ENCODE measurements at regions not wholly inside any gene's neighbourhood (a gene's known extent, or its start where the extent isn't known, plus 50 kb on each side); places are given as distances from the start of the nearest gene placed in this dataset.
"Not testable (repeated sequence)": the region's sequence is repeated elsewhere in the genome, so short reads cannot be mapped to it uniquely, and the experiment has no call there.

DNA sequence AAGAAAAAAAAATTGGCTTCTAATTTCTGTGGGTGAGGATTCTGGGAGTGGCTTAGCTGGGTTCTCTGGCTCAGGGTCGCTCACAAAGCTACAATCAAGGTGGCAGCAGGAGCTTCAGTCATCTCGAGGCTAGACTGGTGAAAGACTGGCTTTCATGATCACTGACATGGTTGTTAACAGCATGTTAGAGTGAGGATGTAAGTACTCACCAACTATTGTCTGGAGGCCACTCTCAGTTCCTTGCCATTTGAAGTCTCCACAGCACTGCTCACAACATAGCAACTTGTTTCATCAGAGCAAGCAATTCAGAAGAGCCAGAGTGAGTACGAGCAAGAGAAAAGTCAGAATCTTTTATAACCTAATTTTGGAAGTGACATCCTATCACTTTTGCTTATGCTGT lies 145.7 kb upstream of the PRSS16 start:
- DNase-seq (ENCODE audit: low read depth in 2 of 2): no peak

DNA sequence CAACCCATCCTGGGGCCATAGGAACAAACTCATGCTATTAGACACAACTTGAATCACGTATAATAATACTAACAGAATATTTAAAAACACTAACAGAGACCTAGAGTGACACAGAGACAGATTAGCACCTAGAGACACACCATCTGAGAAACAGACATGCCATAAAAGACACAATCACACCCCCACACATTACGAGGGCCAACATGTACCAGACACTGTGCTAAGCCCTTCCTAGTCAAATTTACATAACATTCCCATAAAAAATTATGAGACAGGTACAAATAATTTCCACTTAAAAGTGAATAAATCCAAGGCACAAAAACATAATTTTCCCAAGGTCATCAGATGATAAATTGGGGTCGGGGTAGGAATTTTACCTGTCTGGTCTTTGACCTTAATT lies 141.1 kb upstream of the PRSS16 start:
- no peak for DNase-seq (ENCODE audit: low read depth in 2 of 2)

DNA sequence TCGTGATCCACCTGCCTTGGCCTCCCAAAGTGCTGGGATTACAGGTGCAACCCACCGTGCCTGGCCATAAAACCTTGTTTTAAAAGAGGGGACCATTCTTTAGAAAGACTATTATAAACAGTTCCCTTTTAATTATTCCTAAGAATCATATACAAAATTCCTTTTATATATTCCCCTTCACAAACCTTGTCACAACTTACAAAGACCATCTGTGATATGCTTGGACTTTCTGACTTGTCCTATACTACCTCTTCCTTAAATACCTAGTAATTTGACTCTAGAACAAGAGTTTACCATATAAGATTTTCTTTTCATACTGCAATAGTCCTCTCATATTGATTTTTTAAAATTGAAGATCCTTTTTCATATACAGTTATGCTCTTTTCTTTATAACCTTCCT lies 135.8 kb upstream of the PRSS16 start:
- no peak for DNase-seq (ENCODE audit: low read depth in 2 of 2)

DNA sequence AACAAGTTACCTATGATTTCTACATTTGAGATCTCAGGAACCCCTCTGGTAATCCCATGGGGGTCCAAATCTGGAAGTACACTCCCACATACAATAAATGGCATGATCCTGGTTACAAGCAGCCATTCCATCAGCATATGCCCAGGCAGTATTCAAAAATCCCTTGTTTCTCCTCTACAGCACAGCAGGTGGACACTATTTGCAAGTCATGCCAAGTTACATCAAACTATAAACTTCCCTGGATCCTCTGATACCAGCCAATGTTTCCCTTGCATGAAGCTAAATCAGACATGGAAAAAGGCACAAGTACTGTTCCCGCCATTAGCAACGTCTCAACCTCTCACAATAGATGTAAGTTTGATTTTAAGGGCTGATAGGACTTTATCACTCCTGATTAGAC lies 134.5 kb upstream of the PRSS16 start:
- DNase-seq (ENCODE audit: low read depth in 2 of 2): no peak

DNA sequence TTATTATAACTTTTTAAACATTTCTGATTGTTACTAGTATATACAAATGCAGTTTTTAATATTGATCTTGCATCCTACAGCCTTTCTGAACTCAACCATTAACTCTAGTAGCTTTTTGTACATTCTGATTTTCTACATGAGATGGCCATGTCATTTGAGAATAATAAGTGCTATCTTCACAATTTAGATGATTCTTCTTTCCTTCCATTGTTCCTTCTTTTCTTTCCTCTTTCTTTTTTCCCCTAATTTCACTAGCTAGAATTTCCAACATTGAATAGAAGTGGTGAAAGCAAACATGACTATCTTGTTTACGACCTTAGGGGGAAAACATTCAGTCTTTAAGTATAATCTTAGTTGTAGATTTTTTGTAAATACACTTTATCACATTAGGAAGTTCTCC lies 128.2 kb upstream of the PRSS16 start:
- DNase-seq (ENCODE audit: low read depth in 2 of 2): no peak

DNA sequence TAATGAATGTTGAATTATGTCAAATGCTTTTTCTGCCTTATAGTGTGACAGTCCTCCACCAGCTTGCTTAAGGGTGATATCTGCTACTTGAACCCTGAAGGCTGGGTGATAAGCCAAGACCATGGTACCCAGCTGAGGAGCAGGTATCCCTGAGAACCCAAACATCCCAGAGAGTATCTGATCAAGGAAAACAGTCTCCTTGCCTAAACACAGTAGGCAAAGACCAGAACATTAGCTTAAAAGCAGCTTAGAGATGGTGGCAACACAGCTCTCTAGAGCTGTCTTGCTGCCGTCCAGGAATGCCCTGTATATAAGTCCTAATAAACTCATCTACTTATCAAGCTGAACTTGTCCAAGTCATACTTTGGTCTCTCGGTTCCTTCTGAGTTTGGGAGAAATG lies 127.7 kb upstream of the PRSS16 start:
- no peak for DNase-seq (ENCODE audit: low read depth in 2 of 2)

DNA sequence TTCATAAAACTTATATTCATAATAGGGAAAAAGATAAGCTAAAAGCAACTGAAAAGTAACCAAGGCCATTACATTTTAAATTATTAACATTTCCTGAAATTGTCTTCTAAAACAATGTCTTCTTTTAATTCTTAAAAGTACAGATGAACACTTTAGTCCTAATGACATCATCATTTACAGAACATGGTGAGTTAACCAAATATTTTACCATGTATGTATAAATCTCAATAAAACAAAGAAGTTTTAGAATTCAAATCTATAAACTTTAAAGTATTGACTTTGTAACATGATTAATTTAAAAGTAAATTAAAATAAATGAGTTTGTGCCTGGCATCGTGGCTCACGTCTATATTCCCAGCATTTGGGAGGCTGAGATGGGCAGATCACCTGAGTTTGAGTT lies 125.9 kb upstream of the PRSS16 start:
- no peak for DNase-seq (ENCODE audit: low read depth in 2 of 2)

DNA sequence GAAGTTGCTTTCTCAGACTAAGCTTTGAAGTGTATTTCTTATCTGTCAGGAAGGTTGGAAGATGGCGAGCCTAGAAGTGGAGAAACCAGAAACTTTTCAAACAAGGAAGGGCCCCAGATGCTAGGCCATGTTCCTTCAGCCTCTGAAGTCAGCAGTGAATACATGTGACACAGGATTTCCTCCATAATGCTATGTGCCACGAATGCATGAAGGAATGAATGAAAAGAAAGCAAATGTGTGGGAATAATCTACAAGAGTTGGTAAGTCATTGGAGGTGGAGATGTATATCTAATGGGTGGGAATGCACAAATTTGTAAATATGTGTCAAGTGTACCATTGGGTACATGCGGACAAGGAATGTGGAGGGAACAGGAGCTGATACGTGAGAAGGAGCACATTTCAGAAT lies 123.2 kb upstream of the PRSS16 start:
- DNase-seq (ENCODE audit: low read depth in 2 of 2): no peak

DNA sequence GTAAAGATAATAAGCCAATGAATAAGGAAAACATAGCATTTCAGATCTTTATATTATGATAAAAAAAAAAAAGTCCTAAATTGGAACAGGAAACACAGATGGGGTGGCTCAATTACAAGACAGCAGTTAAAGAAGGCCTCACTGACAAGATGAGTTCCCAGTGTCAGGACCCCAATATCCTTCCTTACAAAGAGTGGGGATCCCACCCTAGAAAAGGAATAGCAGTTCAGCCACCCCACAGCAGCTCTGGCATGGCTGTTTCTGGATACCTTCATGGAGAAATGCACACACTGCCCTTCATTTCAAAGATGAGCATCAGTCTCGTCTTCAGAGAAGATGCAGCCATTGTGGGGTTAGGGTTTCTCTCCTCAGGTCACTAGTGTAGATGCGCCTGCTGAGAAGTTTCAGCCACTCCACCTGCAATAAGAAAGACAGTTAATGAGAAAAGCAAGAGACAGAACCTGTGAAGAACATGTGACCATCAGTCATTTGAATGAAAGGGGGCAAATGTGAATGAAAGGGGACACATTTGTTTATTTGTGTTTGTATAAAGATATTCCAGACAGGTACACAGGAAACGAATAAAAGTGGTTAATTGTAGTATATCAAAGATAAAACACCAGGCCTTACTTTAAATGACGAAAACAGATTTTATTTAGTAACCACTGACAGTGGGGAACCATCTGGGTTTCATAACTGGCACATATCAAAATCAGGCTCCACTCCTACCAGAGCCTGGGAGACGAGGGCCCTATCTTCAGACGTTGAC lies 121.3 kb upstream of the PRSS16 start:
- no peak for DNase-seq (ENCODE audit: low read depth in 2 of 2)

DNA sequence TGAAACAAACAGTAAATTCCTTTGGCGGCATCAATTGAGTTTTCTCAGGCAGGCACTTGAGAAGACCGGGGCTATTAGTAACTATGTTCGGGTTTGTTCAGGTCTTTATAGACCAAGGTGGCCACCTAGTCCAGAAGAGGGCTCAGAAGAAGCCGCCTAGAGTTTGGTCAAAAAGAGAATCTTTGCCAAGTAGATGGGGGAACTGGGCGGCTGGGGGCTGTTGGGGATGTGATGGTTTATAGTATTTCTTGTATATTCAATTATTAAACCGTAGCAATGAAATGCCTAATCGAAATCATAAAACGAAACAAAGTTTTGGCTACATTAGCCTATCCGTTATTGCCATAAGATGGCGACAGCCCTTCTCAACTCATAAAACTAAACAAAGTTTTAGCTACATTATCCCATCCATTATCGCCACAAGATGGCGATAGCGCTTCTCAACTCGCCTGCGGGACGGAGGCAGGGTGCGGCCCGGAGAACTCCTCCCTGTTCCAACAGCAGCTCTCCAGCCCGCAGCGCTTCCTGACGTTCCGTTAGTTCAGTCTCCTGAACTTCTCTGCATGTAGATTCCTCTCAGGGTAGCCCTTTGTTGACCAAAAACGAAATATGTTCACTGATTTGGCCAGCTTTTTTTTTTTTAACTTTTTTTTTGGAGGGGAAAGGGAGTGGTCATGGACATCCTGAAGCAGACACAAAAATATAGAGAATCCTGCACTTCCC lies 120.5 kb upstream of the PRSS16 start:
- DNase-seq (ENCODE audit: low read depth in 2 of 2): peak; percentile 76 to 79

DNA sequence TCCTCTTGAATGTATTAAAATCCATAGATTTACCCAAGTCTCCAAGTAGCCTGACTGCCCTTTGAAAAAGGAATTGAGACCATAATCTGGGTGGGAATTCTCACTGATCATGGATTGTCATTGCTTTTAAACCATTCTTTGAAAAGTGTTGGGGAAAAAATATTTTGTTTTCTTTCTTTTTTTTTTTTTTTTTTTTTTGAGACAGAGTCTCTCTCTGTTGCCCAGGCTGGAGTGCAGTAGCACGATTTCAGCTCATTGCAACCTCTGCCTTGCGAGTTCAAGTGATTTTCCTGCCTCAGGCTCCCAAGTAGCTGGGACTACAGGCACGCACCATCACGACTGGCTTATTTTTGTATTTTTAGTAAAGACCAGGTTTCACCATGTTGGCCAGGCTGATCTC lies 119.6 kb upstream of the PRSS16 start:
- not testable (repeated sequence) for DNase-seq (ENCODE audit: low read depth in 2 of 2)

DNA sequence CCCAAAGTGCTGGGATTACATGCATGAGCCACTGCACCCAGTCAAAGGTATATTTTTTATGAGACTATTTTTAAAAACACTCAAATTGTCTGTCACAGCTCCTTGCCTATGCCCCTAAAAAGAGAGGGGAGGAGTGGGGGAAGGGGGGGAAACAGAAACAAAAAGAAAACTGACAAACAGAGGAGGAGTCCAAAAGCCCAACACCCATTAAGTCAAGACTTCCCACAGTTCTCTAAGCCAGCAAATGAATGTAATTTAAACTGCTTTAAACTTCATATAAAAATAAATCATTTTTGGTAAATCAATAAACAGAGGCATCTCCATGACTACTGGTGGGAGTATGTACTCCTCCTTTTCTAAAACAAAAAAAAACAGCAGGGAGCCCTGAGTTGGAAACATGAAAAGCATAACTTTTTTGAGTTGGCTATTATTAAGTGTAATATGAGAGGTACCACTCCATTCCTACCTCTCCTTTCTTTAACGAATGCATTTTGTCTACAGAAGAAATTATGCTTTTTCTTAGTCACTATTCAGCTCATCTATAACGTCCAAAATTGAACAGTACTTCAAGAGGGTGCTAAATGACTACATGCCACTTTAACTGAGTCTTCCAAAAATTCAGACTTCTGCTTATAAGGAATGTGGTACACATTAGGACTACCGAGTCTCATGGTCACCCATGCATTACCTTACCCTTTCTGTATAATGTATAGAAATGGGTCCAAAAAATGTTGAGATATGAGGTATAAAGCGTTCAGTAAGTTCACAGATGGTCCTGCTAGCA lies 119.0 kb upstream of the PRSS16 start:
- no peak for DNase-seq (ENCODE audit: low read depth in 2 of 2)

DNA sequence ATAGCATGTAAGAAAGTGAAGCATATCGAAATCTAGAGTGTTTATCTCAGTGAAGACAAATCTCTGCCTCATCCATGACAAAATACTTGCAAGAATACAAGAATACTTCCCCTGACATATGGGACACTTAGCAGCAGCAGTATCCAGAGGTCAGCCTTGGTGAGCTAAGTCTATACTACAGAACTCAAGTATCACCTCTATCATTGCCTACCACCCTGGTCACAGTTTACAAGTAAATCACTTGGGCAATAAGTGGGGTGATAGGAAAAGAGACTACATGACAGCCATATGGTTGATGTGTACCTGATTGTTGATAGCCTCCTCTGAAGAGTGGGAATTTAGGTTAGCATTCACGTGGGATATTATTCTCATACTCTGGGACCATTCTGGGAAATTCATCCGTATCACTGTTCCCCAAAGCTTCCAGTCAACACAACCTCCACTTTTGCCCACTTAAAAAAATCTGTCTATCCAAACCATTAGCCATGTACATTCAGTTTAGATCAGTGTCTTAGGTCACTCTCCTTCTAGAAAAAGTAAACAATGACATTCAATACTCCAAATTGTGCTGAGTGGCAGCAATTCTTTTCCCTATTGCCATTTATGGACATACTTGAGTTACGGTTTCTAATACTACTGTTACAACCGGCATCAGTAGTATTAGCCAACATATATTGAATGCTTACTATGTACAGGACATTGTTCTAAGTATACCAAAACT lies 118.2 kb upstream of the PRSS16 start:
- no peak for DNase-seq (ENCODE audit: low read depth in 2 of 2)

DNA sequence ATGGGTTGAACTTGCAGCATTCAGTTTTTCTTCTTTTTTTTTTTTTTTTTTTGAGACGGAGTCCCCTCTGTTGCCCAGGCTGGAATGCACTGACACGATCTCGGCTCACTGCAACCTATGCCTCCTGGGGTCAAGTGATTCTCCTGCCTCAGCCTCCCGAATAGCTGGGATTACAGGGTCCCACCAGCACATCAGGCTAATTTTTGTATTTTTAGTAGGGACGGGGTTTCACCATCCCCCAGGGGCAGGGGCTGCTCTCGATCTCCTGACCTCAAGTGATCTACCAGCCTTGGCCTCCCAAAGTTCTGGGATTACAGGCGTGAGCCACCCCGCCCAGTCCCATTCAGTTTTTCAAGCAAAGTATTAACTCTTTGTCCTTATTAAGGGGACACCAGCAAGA lies 117.6 kb upstream of the PRSS16 start:
- no peak for DNase-seq (ENCODE audit: low read depth in 2 of 2)

DNA sequence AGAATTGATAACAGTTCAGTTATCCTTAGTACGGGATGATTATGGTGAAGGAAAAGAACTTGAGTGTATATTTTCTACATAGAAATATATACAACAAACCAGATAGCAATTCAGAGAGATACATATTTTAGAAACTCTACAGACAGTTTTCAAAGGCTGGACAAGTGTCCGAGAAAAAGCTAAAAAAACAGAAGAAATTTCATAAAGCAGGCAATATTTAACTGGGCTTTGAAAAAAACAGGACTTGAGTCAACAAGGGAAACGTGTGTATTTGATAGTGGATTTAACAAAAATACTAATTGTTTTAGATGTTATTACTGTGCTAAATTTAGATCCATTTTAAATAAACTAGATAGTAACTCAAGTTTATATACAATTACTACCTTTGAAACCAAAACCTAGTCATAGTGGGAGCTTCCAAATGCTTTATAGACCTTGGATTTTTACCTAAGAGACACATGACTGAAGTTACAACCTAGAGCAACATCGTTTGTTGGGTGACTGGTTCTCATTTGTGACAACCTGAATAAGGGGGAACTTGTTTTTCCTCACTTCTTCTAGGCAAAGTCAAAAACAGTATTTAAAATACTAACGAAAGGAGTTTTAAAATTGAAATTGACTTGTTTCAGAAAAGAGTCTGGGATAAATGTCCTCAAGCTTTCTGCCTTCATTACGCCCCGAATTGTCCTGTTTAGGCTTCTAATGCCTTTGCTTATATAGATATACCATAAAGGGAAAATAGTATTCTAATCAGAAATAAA lies 116.7 kb upstream of the PRSS16 start:
- DNase-seq (ENCODE audit: low read depth in 2 of 2): no peak

DNA sequence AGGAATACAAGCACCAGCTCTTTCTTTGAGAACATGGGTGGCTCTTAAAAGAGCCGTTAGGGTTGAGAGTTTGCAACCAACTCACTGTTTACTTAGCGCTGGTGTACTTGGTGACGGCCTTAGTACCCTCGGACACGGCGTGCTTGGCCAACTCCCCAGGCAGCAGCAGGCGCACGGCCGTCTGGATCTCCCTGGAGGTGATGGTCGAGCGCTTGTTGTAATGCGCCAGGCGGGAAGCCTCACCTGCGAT lies 115.3 kb upstream of the PRSS16 start:
- not testable (repeated sequence) for DNase-seq (ENCODE audit: low read depth in 2 of 2)

DNA sequence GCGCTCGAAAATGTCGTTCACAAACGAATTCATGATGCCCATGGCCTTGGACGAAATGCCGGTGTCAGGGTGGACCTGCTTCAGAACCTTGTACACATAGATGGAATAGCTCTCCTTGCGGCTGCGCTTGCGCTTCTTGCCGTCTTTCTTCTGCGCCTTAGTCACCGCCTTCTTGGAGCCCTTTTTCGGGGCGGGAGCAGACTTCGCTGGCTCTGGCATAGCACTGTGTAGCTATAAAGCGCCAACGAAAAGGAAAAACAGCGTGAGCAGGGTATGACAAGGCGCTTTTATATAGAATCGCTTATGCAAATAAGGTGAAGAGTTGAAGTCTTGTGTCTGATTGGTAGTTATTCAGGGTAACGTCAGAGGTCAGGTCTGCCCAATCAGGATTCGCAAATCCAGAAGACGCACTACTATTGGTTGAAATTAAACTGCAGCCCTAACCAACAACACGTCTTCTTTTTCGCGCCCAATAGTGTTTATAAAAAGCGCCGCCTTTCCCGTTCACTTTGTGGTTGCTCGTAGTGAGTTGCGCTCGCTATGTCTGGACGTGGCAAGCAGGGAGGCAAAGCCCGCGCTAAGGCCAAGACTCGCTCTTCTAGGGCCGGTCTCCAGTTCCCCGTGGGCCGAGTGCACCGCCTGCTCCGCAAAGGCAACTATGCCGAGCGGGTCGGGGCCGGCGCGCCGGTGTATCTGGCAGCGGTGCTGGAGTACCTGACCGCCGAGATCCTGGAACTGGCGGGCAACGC lies 114.8 kb upstream of the PRSS16 start:
- DNase-seq (ENCODE audit: low read depth in 2 of 2): peak; percentile 99 to 100

DNA sequence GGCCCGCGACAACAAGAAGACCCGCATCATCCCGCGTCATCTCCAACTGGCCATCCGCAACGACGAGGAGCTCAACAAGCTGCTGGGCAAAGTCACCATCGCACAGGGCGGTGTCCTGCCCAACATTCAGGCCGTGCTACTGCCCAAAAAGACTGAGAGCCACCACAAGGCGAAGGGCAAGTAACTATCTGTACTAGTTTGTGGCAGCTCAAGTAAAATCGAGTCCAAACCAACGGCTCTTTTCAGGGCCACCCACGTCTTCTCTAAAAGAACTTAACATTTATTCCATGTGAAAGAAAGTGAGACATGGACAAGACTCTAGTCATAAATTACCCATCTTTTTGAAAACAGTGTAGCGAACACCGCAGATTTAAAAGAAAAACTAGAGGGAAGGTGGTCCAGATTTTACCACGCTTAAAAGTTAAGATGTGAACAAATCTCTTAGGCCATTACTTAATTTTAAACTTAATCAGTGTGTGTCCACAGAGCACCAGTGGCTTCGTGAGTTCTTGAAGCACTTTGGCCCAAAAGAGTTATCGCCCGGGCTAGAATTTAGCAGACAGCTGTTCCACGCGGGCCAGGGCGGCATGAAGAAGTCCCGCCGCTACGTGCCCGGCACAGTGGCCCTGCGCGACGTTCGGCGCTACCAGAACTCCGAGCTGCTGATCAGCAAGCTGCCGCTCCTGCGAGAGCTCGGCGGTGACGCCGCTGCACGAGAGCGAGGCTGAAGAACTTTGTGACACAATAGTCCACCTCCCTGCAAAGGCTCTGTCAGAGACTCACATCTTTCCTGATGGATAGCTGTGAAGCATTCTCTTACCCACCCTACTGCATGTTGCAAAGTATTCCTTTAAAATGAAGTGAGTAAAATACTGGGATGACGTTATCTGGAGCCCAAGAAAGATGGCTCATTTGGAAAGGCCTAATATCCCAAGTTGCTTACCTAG lies 113.9 kb upstream of the PRSS16 start:
- DNase-seq (ENCODE audit: low read depth in 2 of 2): no peak

DNA sequence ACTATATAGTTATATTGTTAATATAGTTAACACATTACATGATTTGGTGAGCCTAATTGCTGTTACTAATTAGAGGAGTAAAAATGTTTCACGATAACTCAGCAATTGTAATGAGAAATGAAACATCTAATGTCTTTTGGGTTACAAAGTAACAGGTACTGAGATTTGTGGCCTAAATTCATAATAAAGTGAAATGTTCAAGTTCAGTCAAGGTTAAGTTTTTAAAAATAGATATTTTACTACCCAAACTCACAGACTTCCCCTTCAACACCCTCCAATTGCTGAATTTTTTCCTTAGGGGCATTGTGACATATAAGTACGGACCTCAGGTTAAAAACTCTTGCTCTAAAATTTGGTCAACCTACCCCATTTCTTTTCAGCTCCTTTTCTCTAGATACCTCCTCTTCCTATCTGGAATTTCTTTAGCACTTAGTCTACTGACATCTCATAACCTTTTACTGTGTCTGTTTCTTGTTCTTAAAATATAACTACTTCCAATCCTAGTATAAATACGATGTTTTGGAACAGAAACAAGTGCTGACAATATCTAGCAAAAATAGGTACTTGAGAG lies 112.3 kb upstream of the PRSS16 start:
- DNase-seq (ENCODE audit: low read depth in 2 of 2): no peak

Measured in fibroblast of skin of left biceps (primary cell).